ENCODE measurements at regions not wholly inside any gene's neighbourhood (a gene's known extent, or its start where the extent isn't known, plus 50 kb on each side); places are given as distances from the start of the nearest gene placed in this dataset.

DNA sequence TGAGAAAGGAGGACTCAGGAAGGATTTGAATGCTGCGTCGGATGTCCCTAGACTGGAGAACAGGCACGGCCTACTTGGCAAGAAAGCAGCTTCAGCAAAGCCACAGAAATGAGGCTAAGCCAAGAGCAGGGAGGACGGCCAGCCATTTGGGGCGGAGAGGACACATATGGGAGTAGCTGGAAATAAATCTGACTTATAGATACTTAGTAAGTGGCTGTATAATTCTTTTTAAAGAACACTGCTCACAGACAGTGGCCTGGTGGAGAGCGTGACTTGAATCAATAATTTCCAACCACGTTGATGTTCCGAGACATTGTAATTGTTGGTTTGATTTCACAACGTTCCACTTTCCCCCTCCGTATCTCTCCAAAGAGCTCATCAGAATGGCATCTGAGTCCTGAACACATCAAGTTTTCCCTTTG lies 67.7 kb upstream of the JCAD start:
- intact Hi-C loops (cut with DNase I; ENCODE audit: low total_unique reads), result no loop called here
- no peaks in the 10 kb centered on the region for H3K9me3 ChIP-seq
- TF ChIP-seq CTCF (IDR thresholded peaks at IDR 0.05) (no peak), POLR2A (IDR thresholded peaks at IDR 0.05) (no peak)
- H3K27ac ChIP-seq, result peak overlapping the region; percentile 47 to 69
- no peaks in the 10 kb centered on the region for H3K27me3 ChIP-seq
- DNase-seq, result peak; percentile 27 to 28
- H3K36me3 ChIP-seq, result no peaks in the 10 kb centered on the region
- no peak overlapping the region for H3K4me3 ChIP-seq
- H3K4me1 ChIP-seq, result peaks cover 0 to 5% of the 10 kb centered on the region in 2 donors

DNA sequence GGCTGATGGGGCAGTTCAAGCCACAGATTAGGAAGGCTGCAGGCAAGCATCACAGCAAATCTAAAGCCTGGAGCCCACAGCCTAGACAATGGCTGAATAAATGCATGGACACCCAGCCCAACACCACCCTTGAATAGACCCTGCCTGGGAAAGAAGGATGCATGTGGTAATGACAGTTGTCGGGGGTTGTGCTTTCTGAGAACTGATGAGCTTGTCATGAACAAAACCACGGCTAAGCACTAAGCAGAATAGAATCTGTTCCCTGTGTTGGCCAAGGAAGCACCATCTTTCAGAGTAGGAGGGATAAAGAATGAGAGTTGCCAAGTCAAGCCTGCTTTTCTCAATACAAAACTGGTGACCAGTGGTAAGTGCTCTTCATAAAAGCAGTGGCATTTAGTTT lies 66.1 kb upstream of the JCAD start:
- TF ChIP-seq POLR2A (IDR thresholded peaks at IDR 0.05), result no peak
- TF ChIP-seq CTCF (IDR thresholded peaks at IDR 0.05), result no peak
- H3K27ac ChIP-seq, result no peak overlapping the region
- H3K4me3 ChIP-seq, result no peak overlapping the region
- no peaks in the 10 kb centered on the region for H3K27me3 ChIP-seq
- no peaks in the 10 kb centered on the region for H3K36me3 ChIP-seq
- no peak for DNase-seq
- intact Hi-C loops (cut with DNase I; ENCODE audit: low total_unique reads), result no loop called here
- H3K9me3 ChIP-seq, result no peaks in the 10 kb centered on the region
- peaks cover 0 to 5% of the 10 kb centered on the region in 2 donors for H3K4me1 ChIP-seq

DNA sequence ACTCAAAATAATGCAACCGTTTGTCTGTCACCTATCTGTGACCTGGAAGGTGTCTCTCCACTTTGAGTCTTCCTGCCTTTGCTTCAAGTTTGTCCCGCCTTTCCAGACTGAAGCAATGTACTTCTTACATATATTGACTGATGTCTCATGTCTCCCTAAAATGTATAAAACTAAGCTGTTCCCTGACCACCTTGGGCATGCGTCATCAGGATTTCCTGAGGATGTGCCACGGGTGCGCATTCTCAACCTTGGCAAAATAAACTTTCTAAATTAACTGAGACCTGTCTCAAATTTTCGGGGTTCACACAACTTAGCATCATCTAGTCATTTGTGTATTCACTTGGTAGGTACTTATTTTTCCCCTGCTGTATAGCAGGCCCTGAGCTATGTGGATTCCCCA lies 65.3 kb upstream of the JCAD start:
- H3K4me3 ChIP-seq, result no peak overlapping the region
- H3K27me3 ChIP-seq, result no peaks in the 10 kb centered on the region
- no peak for TF ChIP-seq CTCF (IDR thresholded peaks at IDR 0.05)
- TF ChIP-seq POLR2A (IDR thresholded peaks at IDR 0.05), result no peak
- no peak for DNase-seq
- no peaks in the 10 kb centered on the region for H3K9me3 ChIP-seq
- no peak overlapping the region for H3K27ac ChIP-seq
- intact Hi-C loops (cut with DNase I; ENCODE audit: low total_unique reads), result no loop called here
- peaks cover 0 to 5% of the 10 kb centered on the region in 2 donors for H3K4me1 ChIP-seq
- H3K36me3 ChIP-seq, result no peaks in the 10 kb centered on the region

DNA sequence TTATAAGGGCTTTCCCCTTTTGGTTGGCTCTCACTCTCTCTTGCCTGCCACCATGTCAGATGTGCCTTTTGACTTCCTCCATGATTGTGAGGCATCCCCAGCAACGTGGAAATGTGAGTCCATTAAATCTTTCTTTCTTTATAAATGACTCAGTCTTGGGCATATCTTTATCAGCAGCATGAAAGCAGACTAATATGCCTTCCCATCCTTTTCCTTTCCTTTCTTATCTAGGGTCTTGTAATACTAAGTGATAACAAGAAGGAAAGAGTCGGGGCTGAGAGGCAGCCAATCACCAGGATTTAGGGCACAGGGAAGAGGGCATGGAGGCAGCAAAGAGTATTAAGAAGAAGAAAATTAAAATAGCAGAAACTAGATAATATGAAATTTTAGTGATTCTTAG lies 62.0 kb upstream of the JCAD start:
- intact Hi-C loops (cut with DNase I; ENCODE audit: low total_unique reads), result no loop called here
- no peak for TF ChIP-seq POLR2A (IDR thresholded peaks at IDR 0.05)
- TF ChIP-seq CTCF (IDR thresholded peaks at IDR 0.05), result no peak

DNA sequence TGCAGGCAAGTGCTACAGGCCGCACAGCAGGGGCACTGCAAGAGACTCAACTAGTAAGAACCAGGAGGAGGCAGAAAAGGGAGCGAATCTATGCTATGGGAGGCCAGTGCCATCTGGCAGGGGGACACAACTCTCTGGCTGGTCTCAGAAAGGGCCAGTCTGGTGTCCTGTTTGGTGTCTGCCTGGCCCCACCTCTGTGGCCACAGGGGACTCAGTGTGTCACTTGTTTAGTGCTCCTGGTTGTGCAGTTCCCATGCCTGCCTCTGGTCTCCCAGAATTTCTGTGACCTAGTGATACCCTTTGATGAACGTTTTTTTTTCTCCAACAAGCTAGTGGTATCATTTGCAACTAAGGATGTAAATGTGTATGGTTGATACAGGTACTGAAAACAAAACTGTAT lies 59.2 kb upstream of the JCAD start:
- Histone ChIP-seq H3K27me3 (no peaks in the 10 kb centered on the region), H3K27ac (no peak overlapping the region), H3K4me3 (no peak overlapping the region), H3K9me3 (no peaks in the 10 kb centered on the region), H3K36me3 (no peaks in the 10 kb centered on the region), H3K4me1 (peaks cover 0 to 7% of the 10 kb centered on the region in 2 donors)
- TF ChIP-seq CTCF (IDR thresholded peaks at IDR 0.05), result no peak
- intact Hi-C loops (cut with DNase I; ENCODE audit: low total_unique reads), result no loop called here
- DNase-seq, result no peak

More for the DNA sequence above, 62.0 kb upstream of the JCAD start:
- no peaks in the 10 kb centered on the region for H3K9me3 ChIP-seq
- no peak for DNase-seq
- no peak overlapping the region for H3K4me3 ChIP-seq
- H3K4me1 ChIP-seq, result no peaks in the 10 kb centered on the region
- no peak overlapping the region for H3K27ac ChIP-seq
- no peaks in the 10 kb centered on the region for H3K27me3 ChIP-seq
- H3K36me3 ChIP-seq, result no peaks in the 10 kb centered on the region

Measured in uterus (tissue), 3 donors.